Stomach (tissue), 4 donors: ENCODE measurements at regions not wholly inside any gene's neighbourhood (a gene's known extent, or its start where the extent isn't known, plus 50 kb on each side); places are given as distances from the start of the nearest gene placed in this dataset.

Source experiments
- POLR2A ChIP-seq, 4 donors: fragments of 450-650 bp; IDR thresholded peaks; one replicate each; pipeline ENCODE4 v1.6.1; 2016; ENCODE audit warnings: antibody characterized with exemption in 4 of 4, control low read depth in 2 of 4, mild to moderate bottlenecking in 1 of 4, moderate library complexity in 1 of 4
- TF ChIP-seq, protein P1 (sequence below), 7 experiments: fragments of 450-650 bp in 4 of 7; fragments of 200-600 bp in 3 of 7; sonication (generic) in 3 of 7; IDR thresholded peaks; one replicate each; pipeline ENCODE4 v1.5.1; 2016 to 2019; ENCODE audit warnings: antibody characterized with exemption in 7 of 7, control low read depth in 2 of 7, mild to moderate bottlenecking in 1 of 7

DNA sequence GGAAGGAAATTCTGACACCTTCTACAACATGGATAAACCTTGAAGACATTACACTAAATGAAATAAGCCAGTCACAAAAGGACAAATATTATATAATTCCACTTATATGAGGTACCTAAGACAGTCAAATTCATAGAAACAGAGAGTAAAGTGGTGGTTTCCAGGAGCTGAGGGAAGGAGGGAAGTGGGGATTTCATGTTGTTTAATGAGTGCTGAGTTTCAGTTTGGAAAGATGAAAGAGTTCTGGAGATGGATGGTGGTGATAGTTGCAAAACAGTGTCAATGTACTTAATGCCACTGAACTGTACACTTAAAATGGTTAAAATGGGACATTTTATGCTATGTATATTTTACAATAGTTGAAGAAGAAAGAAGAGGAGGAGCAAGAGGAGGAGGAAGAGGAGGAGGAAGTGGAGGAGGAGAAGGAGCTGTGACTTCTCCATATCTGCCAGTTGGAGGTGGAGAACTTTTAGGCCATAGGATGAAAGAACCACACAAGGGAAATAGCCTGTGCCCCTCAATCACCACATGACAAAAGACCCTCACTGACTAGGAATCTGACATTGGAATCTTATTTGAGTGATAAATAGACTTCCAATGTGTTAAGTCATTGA lies 55.3 kb upstream of the LGALSL start:
- TF ChIP-seq POLR2A (IDR thresholded peaks at IDR 0.05), result no peak
- TF ChIP-seq, protein P1, sequence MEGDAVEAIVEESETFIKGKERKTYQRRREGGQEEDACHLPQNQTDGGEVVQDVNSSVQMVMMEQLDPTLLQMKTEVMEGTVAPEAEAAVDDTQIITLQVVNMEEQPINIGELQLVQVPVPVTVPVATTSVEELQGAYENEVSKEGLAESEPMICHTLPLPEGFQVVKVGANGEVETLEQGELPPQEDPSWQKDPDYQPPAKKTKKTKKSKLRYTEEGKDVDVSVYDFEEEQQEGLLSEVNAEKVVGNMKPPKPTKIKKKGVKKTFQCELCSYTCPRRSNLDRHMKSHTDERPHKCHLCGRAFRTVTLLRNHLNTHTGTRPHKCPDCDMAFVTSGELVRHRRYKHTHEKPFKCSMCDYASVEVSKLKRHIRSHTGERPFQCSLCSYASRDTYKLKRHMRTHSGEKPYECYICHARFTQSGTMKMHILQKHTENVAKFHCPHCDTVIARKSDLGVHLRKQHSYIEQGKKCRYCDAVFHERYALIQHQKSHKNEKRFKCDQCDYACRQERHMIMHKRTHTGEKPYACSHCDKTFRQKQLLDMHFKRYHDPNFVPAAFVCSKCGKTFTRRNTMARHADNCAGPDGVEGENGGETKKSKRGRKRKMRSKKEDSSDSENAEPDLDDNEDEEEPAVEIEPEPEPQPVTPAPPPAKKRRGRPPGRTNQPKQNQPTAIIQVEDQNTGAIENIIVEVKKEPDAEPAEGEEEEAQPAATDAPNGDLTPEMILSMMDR (IDR thresholded peaks at IDR 0.05), result no peak
